ENCODE measurements at regions not wholly inside any gene's neighbourhood (a gene's known extent, or its start where the extent isn't known, plus 50 kb on each side); places are given as distances from the start of the nearest gene placed in this dataset.
"Not testable (repeated sequence)": the region's sequence is repeated elsewhere in the genome, so short reads cannot be mapped to it uniquely, and the experiment has no call there.

DNA sequence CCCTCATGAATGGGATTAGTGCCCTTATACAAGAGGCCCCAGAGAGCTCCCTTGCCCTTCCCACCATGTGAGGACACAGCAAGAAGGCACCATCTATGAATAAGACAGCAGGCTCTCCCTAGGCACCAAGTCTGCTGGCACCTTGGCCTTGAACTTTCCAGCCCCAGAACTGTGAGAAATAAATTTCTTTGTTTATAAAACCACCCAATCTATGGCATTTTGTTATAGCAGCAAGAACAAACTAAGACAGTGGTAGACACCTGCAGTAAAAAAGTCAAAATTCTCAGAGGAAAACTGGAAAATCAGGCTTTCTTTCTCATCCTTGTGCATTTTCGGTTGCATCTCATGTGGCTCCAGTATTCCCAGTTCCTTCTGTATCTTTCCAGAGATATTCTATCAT is 90.3 kb downstream of the LSM3 start:
- Histone ChIP-seq H3K27me3 (no peaks in the 10 kb centered on the region), H3K9me3 (replicated peaks in 1 of 3) (no peaks in the 10 kb centered on the region), H3K4me3 (no peak overlapping the region), H3K36me3 (replicated peaks in 1 of 2) (no peaks in the 10 kb centered on the region), H3K27ac (no peak overlapping the region), H3K4me1 (replicated peaks in 1 of 2) (no peaks in the 10 kb centered on the region)
- TF ChIP-seq POLR2A (IDR thresholded peaks at IDR 0.05), result no peak
- TF ChIP-seq, protein P1, sequence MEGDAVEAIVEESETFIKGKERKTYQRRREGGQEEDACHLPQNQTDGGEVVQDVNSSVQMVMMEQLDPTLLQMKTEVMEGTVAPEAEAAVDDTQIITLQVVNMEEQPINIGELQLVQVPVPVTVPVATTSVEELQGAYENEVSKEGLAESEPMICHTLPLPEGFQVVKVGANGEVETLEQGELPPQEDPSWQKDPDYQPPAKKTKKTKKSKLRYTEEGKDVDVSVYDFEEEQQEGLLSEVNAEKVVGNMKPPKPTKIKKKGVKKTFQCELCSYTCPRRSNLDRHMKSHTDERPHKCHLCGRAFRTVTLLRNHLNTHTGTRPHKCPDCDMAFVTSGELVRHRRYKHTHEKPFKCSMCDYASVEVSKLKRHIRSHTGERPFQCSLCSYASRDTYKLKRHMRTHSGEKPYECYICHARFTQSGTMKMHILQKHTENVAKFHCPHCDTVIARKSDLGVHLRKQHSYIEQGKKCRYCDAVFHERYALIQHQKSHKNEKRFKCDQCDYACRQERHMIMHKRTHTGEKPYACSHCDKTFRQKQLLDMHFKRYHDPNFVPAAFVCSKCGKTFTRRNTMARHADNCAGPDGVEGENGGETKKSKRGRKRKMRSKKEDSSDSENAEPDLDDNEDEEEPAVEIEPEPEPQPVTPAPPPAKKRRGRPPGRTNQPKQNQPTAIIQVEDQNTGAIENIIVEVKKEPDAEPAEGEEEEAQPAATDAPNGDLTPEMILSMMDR (IDR thresholded peaks at IDR 0.05), result no peak
- DNase-seq, result no peak
- intact Hi-C loops (cut with DNase I), result no loop called here
- WGBS, 4 donors, result 85 to 96% (median 93%) methylated on average over 1 of the region's 1 CpG

DNA sequence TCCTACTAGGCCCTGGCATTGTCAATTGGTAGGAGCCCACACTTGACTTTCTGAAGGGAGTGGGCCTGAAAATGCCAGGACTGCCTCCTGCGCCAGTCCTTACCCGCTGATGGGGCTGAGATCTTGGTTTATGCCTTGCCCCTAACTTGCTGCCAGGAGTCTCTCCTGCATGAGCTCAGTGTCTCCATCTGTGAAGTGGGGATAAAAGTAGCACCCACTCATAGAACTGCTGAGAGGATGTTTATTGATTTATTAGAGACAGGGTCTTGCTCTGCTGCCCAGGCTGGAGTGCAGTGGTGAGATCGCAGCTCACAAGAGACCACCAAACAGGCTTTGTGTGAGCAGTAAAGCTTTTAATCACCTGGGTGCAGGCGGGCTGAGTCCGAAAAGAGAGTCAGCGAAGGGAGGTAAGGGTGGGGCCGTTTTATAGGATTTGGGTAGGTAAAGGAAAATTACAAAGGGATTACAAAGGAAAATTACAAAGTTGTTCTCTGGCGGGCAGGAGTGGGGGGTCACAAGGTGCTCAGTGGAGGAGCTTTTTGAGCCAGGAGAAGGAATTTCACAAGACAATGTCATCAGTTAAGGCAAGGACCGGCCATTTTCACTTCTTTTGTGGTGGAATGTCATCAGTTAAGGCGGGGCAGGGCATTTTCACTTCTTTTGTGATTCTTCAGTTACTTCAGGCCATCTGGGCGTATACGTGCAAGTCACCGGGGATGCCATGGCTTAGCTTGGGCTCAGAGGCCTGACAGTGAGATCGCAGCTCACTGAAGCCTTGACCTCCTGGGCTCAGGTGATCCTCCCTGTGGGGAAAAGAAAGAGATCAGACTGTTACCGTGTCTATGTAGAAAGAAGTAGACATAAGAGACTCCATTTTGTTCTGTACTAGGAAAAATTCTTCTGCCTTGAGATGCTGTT is 93.7 kb downstream of the LSM3 start:
- not testable (repeated sequence) for H3K27me3 ChIP-seq; H3K4me3 ChIP-seq; DNase-seq; H3K36me3 ChIP-seq (replicated peaks in 1 of 2); H3K9me3 ChIP-seq (replicated peaks in 1 of 3); H3K27ac ChIP-seq; H3K4me1 ChIP-seq (replicated peaks in 1 of 2)
- 84 to 92% (median 88%) methylated on average over 13 to 15 of the region's 15 CpGs for WGBS, 4 donors
- intact Hi-C loops (cut with DNase I), result loop anchor here in 1 of 2 donors (10.0 kb wide), 1 partner anchor 123 kb away; no protein-coding TSS in a partner anchor

DNA sequence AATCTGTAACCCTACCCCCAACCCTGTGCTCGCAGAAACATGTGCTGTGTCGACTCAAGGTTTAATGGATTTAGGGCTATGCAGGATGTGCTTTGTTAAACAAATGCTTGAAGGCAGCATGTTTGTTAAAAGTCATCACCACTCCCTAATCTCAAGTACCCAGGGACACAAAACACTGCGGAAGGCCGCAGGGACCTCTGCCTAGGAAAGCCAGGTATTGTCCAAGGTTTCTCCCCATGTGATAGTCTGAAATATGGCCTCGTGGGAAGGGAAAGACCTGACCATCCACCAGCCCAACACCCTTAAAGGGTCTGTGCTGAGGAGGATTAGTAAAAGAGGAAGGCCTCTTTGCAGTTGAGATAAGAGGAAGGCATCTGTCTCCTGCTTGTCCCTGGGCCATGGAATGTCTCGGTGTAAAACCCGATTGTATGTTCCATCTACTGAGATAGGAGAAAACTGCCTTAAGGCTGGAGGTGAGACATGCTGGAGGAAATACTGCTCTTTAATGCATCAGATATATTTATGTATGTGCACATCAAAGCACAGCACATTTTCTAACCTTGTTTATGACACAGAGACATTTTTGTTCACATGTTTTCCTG is 94.4 kb downstream of the LSM3 start:
- H3K36me3 ChIP-seq (replicated peaks in 1 of 2); H3K4me1 ChIP-seq (replicated peaks in 1 of 2); H3K27me3 ChIP-seq; H3K27ac ChIP-seq; H3K9me3 ChIP-seq (replicated peaks in 1 of 3); H3K4me3 ChIP-seq; DNase-seq: not testable (repeated sequence)
- intact Hi-C loops (cut with DNase I), result loop anchor here in 1 of 2 donors (10.0 kb wide), 1 partner anchor 122 kb away; no protein-coding TSS in a partner anchor
- 64 to 85% (median 76%) methylated on average over 5 to 7 of the region's 7 CpGs for WGBS, 4 donors

DNA sequence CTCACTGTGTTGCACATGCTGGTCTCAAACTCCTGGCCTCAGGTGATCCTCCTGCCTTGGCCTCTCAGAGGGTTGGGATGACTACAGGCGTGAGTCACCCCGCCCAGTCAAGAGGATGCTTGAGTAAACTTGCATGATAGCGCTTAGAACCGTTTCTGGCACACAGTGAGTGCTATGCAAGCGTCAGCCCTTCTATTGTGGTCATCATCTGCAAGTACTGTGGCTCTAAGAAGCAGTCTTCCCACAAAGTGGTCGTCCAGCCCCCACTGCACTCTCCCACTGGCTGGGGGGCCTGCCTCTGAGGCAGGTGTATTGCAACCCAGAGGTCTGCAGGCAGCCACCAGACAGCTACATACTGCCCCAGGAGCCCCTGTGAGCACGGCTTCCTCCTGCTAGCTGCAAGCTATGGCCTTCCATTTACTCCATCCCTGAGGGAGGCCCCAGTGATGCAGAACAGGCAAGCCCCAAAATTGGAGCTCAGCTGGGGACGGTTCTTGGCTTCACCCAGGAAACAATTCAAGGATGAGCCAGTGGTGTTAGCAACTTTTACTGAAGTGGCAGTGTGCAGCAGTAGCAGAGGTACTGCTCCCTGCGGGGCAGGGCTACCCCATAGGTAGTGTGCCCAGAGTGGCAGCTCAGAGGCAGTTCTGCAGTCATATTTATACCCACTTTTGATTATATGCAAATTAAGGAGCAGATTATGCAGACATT is 95.4 kb downstream of the LSM3 start:
- no peaks in the 10 kb centered on the region for H3K27me3 ChIP-seq
- no peak overlapping the region for H3K4me3 ChIP-seq
- H3K36me3 ChIP-seq (replicated peaks in 1 of 2), result no peaks in the 10 kb centered on the region
- intact Hi-C loops (cut with DNase I), result loop anchor here in 1 of 2 donors (10.0 kb wide), 1 partner anchor 121 kb away; no protein-coding TSS in a partner anchor
- H3K27ac ChIP-seq, result no peak overlapping the region
- no peak for DNase-seq
- WGBS, 4 donors, result 73 to 88% (median 85%) methylated on average over 3 to 9 of the region's 9 CpGs
- H3K9me3 ChIP-seq (replicated peaks in 1 of 3), result no peaks in the 10 kb centered on the region
- no peaks in the 10 kb centered on the region for H3K4me1 ChIP-seq (replicated peaks in 1 of 2)
- TF ChIP-seq, protein P1 (IDR thresholded peaks at IDR 0.05), result no peak

DNA sequence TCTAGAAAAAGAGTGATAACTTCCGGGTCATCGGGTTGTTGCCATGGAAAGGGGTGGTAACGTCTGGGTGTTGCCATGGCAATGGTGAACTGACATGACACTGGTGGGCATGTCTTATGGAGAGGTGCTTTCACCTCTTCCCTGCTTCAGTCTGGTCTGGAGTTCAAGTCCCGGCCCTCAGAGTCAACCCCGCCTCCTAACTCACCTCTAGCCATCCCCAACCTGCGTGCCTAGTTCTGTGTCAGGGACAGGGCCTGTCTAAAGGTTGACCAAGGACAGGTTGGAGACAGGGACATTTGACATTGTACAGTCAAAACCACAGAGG is 96.0 kb downstream of the LSM3 start:
- no peaks in the 10 kb centered on the region for H3K27me3 ChIP-seq
- no peak for DNase-seq
- intact Hi-C loops (cut with DNase I), result loop anchor here in 1 of 2 donors (10.0 kb wide), 1 partner anchor 120 kb away; no protein-coding TSS in a partner anchor

More for the DNA sequence above, 96.0 kb downstream of the LSM3 start:
- H3K4me3 ChIP-seq, result no peak overlapping the region
- no peaks in the 10 kb centered on the region for H3K9me3 ChIP-seq (replicated peaks in 1 of 3)
- 80 to 83% (median 81%) methylated on average over 4 to 6 of the region's 6 CpGs for WGBS, 4 donors
- no peak for TF ChIP-seq POLR2A (IDR thresholded peaks at IDR 0.05)
- H3K27ac ChIP-seq, result no peak overlapping the region
- no peaks in the 10 kb centered on the region for H3K4me1 ChIP-seq (replicated peaks in 1 of 2)
- no peaks in the 10 kb centered on the region for H3K36me3 ChIP-seq (replicated peaks in 1 of 2)
